CD14-positive monocyte (primary cell): ENCODE measurements at regions not wholly inside any gene's neighbourhood (a gene's known extent, or its start where the extent isn't known, plus 50 kb on each side); places are given as distances from the start of the nearest gene placed in this dataset.

Experiments
- DNase-seq, 3 donors: peaks; one replicate each; pipeline ENCODE4 v3.0.0-alpha.2; 2011 to 2022
- H2AFZ ChIP-seq: 2 replicates; pipeline ENCODE4 v1.6.0; 2012; ENCODE audit warnings: mild to moderate bottlenecking, low read depth, low read length, inconsistent platforms; ENCODE audit not compliant: insufficient read depth, poor library complexity, severe bottlenecking
- H3K27ac ChIP-seq, 2 donors: 1 replicate in 1 of 2; 2 replicates in 1 of 2; pipeline ENCODE4 v1.5.1; 2012 to 2013; ENCODE audit warnings: low read length in 2 of 2, control low read depth in 1 of 2, inconsistent platforms in 1 of 2, low read depth in 1 of 2, mild to moderate bottlenecking in 1 of 2
- H3K27me3 ChIP-seq, 2 donors: one replicate each; pipeline versions ENCODE4 v1.6.0 to v1.6.1; 2011 to 2013; ENCODE audit warnings: low read length in 2 of 2; ENCODE audit not compliant: control insufficient read depth in 2 of 2, insufficient read depth in 2 of 2
- H3K36me3 ChIP-seq, 2 donors: replicated peaks in 1 of 2; 1 replicate in 1 of 2; 2 replicates in 1 of 2; pipeline versions ENCODE4 v1.5.1 to v1.6.1; 2012 to 2013; ENCODE audit warnings: low read length in 2 of 2, control low read depth in 1 of 2, inconsistent platforms in 1 of 2, mild to moderate bottlenecking in 1 of 2; ENCODE audit not compliant: insufficient read depth in 2 of 2, control insufficient read depth in 1 of 2
- H3K4me1 ChIP-seq, 2 donors: 1 replicate in 1 of 2; 2 replicates in 1 of 2; pipeline versions ENCODE4 v1.5.1 to v1.6.1; 2012 to 2013; ENCODE audit warnings: low read length in 2 of 2, control low read depth in 1 of 2, inconsistent platforms in 1 of 2, mild to moderate bottlenecking in 1 of 2, moderate library complexity in 1 of 2; ENCODE audit not compliant: insufficient read depth in 2 of 2, control insufficient read depth in 1 of 2
- H3K4me2 ChIP-seq: replicated peaks from 2 replicates; pipeline ENCODE3; 2012; ENCODE audit warnings: low read length, moderate library complexity, mild to moderate bottlenecking; ENCODE audit not compliant: poor library complexity, severe bottlenecking; ENCODE audit errors: extremely low read depth
- H3K4me3 ChIP-seq, 3 experiments: fragments of 200-600 bp in 1 of 3; sonication (generic) in 1 of 3; replicated peaks in 1 of 3; 1 replicate in 2 of 3; 2 replicates in 1 of 3; pipeline ENCODE4 v1.5.1; 2011 to 2013; ENCODE audit warnings: low read length in 3 of 3, mild to moderate bottlenecking in 3 of 3, control low read depth in 2 of 3, low read depth in 2 of 3, inconsistent platforms in 1 of 3, moderate library complexity in 1 of 3
- H3K79me2 ChIP-seq: 2 replicates; pipeline ENCODE4 v1.6.0; 2012; ENCODE audit warnings: mild to moderate bottlenecking, control low read depth, inconsistent platforms, low read length, moderate library complexity; ENCODE audit not compliant: insufficient read depth
- H3K9ac ChIP-seq: 2 replicates; pipeline ENCODE4 v1.6.0; 2017; ENCODE audit warnings: low read length, mild to moderate bottlenecking; ENCODE audit not compliant: insufficient read depth, poor library complexity, severe bottlenecking
- H3K9me3 ChIP-seq, 2 donors: replicated peaks in 1 of 2; 1 replicate in 1 of 2; 2 replicates in 1 of 2; pipeline versions ENCODE4 v1.5.1 to v1.6.1; 2012 to 2013; ENCODE audit warnings: low read length in 2 of 2, control low read depth in 1 of 2; ENCODE audit not compliant: control insufficient read depth in 1 of 2, insufficient read depth in 1 of 2
- H4K20me1 ChIP-seq: 2 replicates; pipeline ENCODE4 v1.6.0; 2012; ENCODE audit warnings: mild to moderate bottlenecking, low read length, control low read depth, moderate library complexity; ENCODE audit not compliant: insufficient read depth
- H3K27ac Mint-ChIP-seq, 7 donors: one replicate each; pipeline ENCODE4 v1.8.0; 2020; ENCODE audit warnings: mild to moderate bottlenecking in 7 of 7, mixed read lengths in 7 of 7, moderate library complexity in 6 of 7, inconsistent platforms in 2 of 7
- H3K27me3 Mint-ChIP-seq, 3 donors: one replicate each; pipeline ENCODE4 v1.8.0; 2021 to 2022; ENCODE audit warnings: low read depth in 3 of 3, mild to moderate bottlenecking in 3 of 3, mixed read lengths in 3 of 3, moderate library complexity in 3 of 3, inconsistent platforms in 1 of 3
- H3K36me3 Mint-ChIP-seq, 2 donors: one replicate each; pipeline ENCODE4 v1.8.0; 2020; ENCODE audit warnings: mixed read lengths in 2 of 2, inconsistent platforms in 1 of 2, mild to moderate bottlenecking in 1 of 2
- H3K4me1 Mint-ChIP-seq: one replicate; pipeline ENCODE4 v1.8.0; 2020; ENCODE audit warnings: mild to moderate bottlenecking, mixed read lengths
- H3K4me3 Mint-ChIP-seq, 2 donors: one replicate each; pipeline ENCODE4 v1.8.0; 2020; ENCODE audit warnings: mild to moderate bottlenecking in 2 of 2, mixed read lengths in 2 of 2, moderate library complexity in 1 of 2
- H3K9me3 Mint-ChIP-seq, 7 donors: one replicate each; pipeline ENCODE4 v1.8.0; 2020 to 2022; ENCODE audit warnings: mixed read lengths in 7 of 7, mild to moderate bottlenecking in 6 of 7, moderate library complexity in 6 of 7, inconsistent platforms in 2 of 7
- CTCF ChIP-seq: fragments of 200-600 bp; IDR thresholded peaks from one replicate; pipeline ENCODE4 v1.8.0; 2022; ENCODE audit warnings: antibody characterized with exemption, mild to moderate bottlenecking
- WGBS: methylation state at CpG from one replicate; pipeline ENCODE4 v1.1.5; 2013; ENCODE audit warnings: missing lambda C conversion rate; ENCODE audit not compliant: insufficient coverage; 5-methylcytosine and 5-hydroxymethylcytosine counted together
- intact Hi-C, 2 donors: fragments of 100-400 bp; cut with micrococcal nuclease; formaldehyde crosslinking; loops; one replicate each; pipeline versions ENCODE4 v1.15.0 to v1.15.1; 2023

GRCh38 chr13:44697058-44697457 is 120.9 kb upstream of the TSC22D1 start:
- no peak for DNase-seq
- Mint-ChIP-seq H3K27ac (no peak overlapping the region), H3K27me3 (peaks cover 2 to 4% (median 4%) of the 10 kb centered on the region in 3 donors), H3K4me3 (no peak overlapping the region), H3K9me3 (no peaks in the 10 kb centered on the region), H3K4me1 (no peaks in the 10 kb centered on the region), H3K36me3 (no peaks in the 10 kb centered on the region)
- no peak overlapping the region for H3K4me3 ChIP-seq
- no peaks in the 10 kb centered on the region for H3K36me3 ChIP-seq
- no CpG with 5 or more reads among the region's 1 CpG for WGBS
- no peaks in the 10 kb centered on the region for H3K27me3 ChIP-seq
- no peaks in the 10 kb centered on the region for H3K9me3 ChIP-seq
- H2AFZ ChIP-seq, result no peak overlapping the region
- TF ChIP-seq CTCF, result no peak
- no peaks in the 10 kb centered on the region for H4K20me1 ChIP-seq
- H3K4me2 ChIP-seq, result no peak overlapping the region
- H3K27ac ChIP-seq, result no peak overlapping the region
- intact Hi-C loops, result no loop called here
- no peaks in the 10 kb centered on the region for H3K4me1 ChIP-seq
- no peaks in the 10 kb centered on the region for H3K79me2 ChIP-seq
- H3K9ac ChIP-seq, result no peak overlapping the region

- no peak overlapping the region for H3K9ac ChIP-seq
Measured at GRCh38 chr13:44695520-44695919, 119.4 kb upstream of the TSC22D1 start.

More at GRCh38 chr13:44695520-44695919, 119.4 kb upstream of the TSC22D1 start:
- H3K79me2 ChIP-seq, result no peaks in the 10 kb centered on the region
- 100% methylated on average over 1 of the region's 2 CpGs for WGBS
- H3K4me1 ChIP-seq, result no peaks in the 10 kb centered on the region
- no peaks in the 10 kb centered on the region for H3K9me3 ChIP-seq
- Mint-ChIP-seq H3K9me3 (no peaks in the 10 kb centered on the region), H3K27me3 (peaks cover 2 to 4% (median 4%) of the 10 kb centered on the region in 3 donors), H3K27ac (no peak overlapping the region), H3K36me3 (no peaks in the 10 kb centered on the region), H3K4me3 (no peak overlapping the region), H3K4me1 (no peaks in the 10 kb centered on the region)
- H3K36me3 ChIP-seq, result no peaks in the 10 kb centered on the region
- no peak for DNase-seq
- H3K4me2 ChIP-seq, result no peak overlapping the region
- TF ChIP-seq CTCF, result no peak
- H4K20me1 ChIP-seq, result no peaks in the 10 kb centered on the region
- intact Hi-C loops, result no loop called here
- H2AFZ ChIP-seq, result no peak overlapping the region
- H3K27me3 ChIP-seq, result no peaks in the 10 kb centered on the region
- H3K4me3 ChIP-seq, result no peak overlapping the region
- no peak overlapping the region for H3K27ac ChIP-seq
